ENCODE measurements at regions not wholly inside any gene's neighbourhood (a gene's known extent, or its start where the extent isn't known, plus 50 kb on each side); places are given as distances from the start of the nearest gene placed in this dataset.

DNA sequence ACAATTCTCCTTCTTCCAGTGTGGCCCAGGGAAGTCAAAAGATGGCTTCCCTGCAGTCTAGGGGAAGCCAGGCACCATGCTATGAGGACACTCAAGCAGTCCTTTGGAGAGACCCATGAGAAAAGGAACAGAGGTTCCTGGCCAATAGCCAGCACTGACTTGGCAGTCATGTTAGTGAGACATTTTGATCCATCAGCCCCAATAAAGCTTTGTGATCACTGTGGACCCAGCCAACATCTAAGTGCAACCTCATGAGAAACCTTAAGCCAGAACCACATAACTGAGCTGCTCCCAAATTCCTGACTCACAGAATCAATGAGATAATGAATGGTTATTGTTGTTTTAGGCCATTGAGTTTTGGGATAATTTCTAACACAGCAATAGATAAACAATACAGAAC, 51.0 kb upstream of the NAP1L1 start:
- Histone ChIP-seq H3K9me3 (ENCODE audit: control insufficient read depth, low read length) (peaks cover 8% of the 10 kb centered on the region), H3K9ac (ENCODE audit: extremely low read depth, low read length, poor library complexity, severe bottlenecking) (no peak overlapping the region), H3K4me3 (ENCODE audit: low read length) (no peak overlapping the region), H3K27ac (ENCODE audit: low read depth, low read length) (no peak overlapping the region), H3K36me3 (ENCODE audit: control insufficient read depth, insufficient read depth, low read length) (no peaks in the 10 kb centered on the region), H3K4me1 (ENCODE audit: control insufficient read depth, insufficient read depth, low read length) (no peaks in the 10 kb centered on the region), H3K27me3 (ENCODE audit: control insufficient read depth, insufficient read depth, low read length, poor library complexity, severe bottlenecking) (no peaks in the 10 kb centered on the region)
- Mint-ChIP-seq H3K4me1 (no peaks in the 10 kb centered on the region), H3K9me3 (peaks cover 10% of the 10 kb centered on the region), H3K27me3 (ENCODE audit: insufficient read depth) (no peaks in the 10 kb centered on the region), H3K36me3 (ENCODE audit: low read depth) (no peaks in the 10 kb centered on the region), H3K4me3 (no peak overlapping the region), H3K27ac (no peak overlapping the region)
- DNase-seq = no peak
- no peak for TF ChIP-seq CTCF (conservative IDR thresholded peaks at IDR 0.05)

Measured in endodermal cell (in vitro differentiated cells).